B cell (primary cell): ENCODE measurements at regions not wholly inside any gene's neighbourhood (a gene's known extent, or its start where the extent isn't known, plus 50 kb on each side); places are given as distances from the start of the nearest gene placed in this dataset.

Experiments
- EZH2 ChIP-seq: IDR thresholded peaks from 2 replicates; pipeline ENCODE4 v1.6.1; 2012; ENCODE audit warnings: borderline replicate concordance, low read depth, mild to moderate bottlenecking, moderate library complexity, low read length; ENCODE audit not compliant: insufficient read depth, poor library complexity, severe bottlenecking
- TF ChIP-seq, protein P1 (sequence below): fragments of 200-600 bp; IDR thresholded peaks from one replicate; pipeline ENCODE4 v1.8.0; 2022; ENCODE audit warnings: antibody characterized with exemption, mild to moderate bottlenecking

DNA sequence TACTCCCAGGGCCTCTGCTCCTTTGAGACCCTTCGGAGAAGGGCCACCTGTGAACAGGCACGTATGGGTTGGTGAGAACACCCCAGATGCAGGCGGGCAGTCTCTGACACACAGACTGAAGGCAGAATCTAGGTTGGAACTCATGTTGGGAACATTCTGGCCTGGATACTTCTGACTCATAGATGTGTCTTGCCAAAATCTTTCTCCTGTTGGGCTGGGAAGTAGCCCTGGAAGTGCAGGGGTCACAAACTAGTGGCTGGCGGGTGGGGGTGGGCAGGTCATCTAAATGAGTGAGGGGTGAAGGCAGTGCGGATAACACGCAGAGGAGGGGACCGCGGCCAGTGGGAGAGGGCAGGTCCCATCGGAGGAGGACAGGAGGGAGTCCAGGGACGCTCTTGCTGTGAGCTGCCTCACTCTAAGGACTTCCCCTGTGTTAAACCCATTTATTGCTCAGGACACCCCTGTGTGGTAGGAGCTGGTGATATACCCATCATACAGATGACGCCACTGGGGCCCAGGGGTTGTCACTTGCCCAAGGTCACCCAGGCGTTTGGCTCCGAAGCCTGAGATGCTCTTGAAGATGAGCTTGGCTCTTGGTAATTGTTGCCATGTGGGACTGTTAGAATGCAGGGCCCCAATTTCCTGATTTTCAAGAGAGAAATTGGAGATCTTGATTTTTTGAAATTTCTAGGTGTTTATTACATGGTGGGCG, 181.0 kb downstream of the PTPRU start:
- TF ChIP-seq, protein P1, sequence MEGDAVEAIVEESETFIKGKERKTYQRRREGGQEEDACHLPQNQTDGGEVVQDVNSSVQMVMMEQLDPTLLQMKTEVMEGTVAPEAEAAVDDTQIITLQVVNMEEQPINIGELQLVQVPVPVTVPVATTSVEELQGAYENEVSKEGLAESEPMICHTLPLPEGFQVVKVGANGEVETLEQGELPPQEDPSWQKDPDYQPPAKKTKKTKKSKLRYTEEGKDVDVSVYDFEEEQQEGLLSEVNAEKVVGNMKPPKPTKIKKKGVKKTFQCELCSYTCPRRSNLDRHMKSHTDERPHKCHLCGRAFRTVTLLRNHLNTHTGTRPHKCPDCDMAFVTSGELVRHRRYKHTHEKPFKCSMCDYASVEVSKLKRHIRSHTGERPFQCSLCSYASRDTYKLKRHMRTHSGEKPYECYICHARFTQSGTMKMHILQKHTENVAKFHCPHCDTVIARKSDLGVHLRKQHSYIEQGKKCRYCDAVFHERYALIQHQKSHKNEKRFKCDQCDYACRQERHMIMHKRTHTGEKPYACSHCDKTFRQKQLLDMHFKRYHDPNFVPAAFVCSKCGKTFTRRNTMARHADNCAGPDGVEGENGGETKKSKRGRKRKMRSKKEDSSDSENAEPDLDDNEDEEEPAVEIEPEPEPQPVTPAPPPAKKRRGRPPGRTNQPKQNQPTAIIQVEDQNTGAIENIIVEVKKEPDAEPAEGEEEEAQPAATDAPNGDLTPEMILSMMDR: no peak
- TF ChIP-seq EZH2: no peak
